ENCODE measurements at regions not wholly inside any gene's neighbourhood (a gene's known extent, or its start where the extent isn't known, plus 50 kb on each side); places are given as distances from the start of the nearest gene placed in this dataset.

- Histone ChIP-seq H2AFZ (ENCODE audit: low read length) (no peak overlapping the region), H3K4me1 (ENCODE audit: insufficient read depth, low read length, poor library complexity, severe bottlenecking) (no peaks in the 10 kb centered on the region), H3K9me2 (ENCODE audit: insufficient read depth, low read length) (no peaks in the 10 kb centered on the region), H3K27ac (ENCODE audit: low read depth, low read length, poor library complexity, severe bottlenecking) (no peak overlapping the region), H4K20me1 (ENCODE audit: insufficient read depth, low read length) (no peaks in the 10 kb centered on the region), H3K9me3 (ENCODE audit: low read length) (no peaks in the 10 kb centered on the region), H3K4me3 (ENCODE audit: low read depth, low read length, poor library complexity, severe bottlenecking) (no peak overlapping the region), H3K79me2 (ENCODE audit: insufficient read depth, low read depth, low read length) (no peaks in the 10 kb centered on the region), H3K4me2 (ENCODE audit: low read length) (no peak overlapping the region), H3K36me3 (ENCODE audit: insufficient read depth, low read length) (no peaks in the 10 kb centered on the region)
- ChIA-PET CTCF (ENCODE audit: unreplicated experiment) (no interaction called here), POLR2A (interaction anchor here (0.6 kb wide), 1 partner anchor 113 kb away, joined by 3 read pairs; no protein-coding TSS in a partner anchor)
- intact Hi-C loops (cut with micrococcal nuclease; ENCODE audit: unreplicated experiment) = no loop called here
- no TSS peak for BruUV-seq (replicated peaks)
- DNase-seq (ENCODE audit: low spot score) = no peak
- no peak for TF ChIP-seq EZH2phosphoT487 (IDR thresholded peaks at IDR 0.05; ENCODE audit: borderline replicate concordance, low read depth, low read length)
- no peak for TF ChIP-seq CTCF (conservative IDR thresholded peaks at IDR 0.05; ENCODE audit: low read length)
Measured at GRCh38 chr3:6132684-6133432, 728.1 kb upstream of the GRM7 start.

- intact Hi-C loops (cut with micrococcal nuclease; ENCODE audit: unreplicated experiment) = no loop called here
- no peaks in the 10 kb centered on the region for H3K79me2 ChIP-seq (ENCODE audit: insufficient read depth, low read depth, low read length)
- DNase-seq (ENCODE audit: low spot score) = no peak
- H4K20me1 ChIP-seq (ENCODE audit: insufficient read depth, low read length) = no peaks in the 10 kb centered on the region
- H3K9me2 ChIP-seq (ENCODE audit: insufficient read depth, low read length) = no peaks in the 10 kb centered on the region
- CTCF ChIA-PET (ENCODE audit: unreplicated experiment) = no interaction called here
- no peaks in the 10 kb centered on the region for H3K4me1 ChIP-seq (ENCODE audit: insufficient read depth, low read length, poor library complexity, severe bottlenecking)
- H3K9me3 ChIP-seq (ENCODE audit: low read length) = no peaks in the 10 kb centered on the region
- no TSS peak for BruUV-seq (replicated peaks)
- H3K36me3 ChIP-seq (ENCODE audit: insufficient read depth, low read length) = no peaks in the 10 kb centered on the region
- H2AFZ ChIP-seq (ENCODE audit: low read length) = no peak overlapping the region
- no peak overlapping the region for H3K4me2 ChIP-seq (ENCODE audit: low read length)
- POLR2A ChIA-PET = interaction anchor here (1.2 kb wide), 1 partner anchor 13 kb away, joined by 3 read pairs; no protein-coding TSS in a partner anchor
- H3K27ac ChIP-seq (ENCODE audit: low read depth, low read length, poor library complexity, severe bottlenecking) = no peak overlapping the region
- no peak overlapping the region for H3K4me3 ChIP-seq (ENCODE audit: low read depth, low read length, poor library complexity, severe bottlenecking)
- TF ChIP-seq CTCF (conservative IDR thresholded peaks at IDR 0.05; ENCODE audit: low read length) (no peak), EZH2phosphoT487 (IDR thresholded peaks at IDR 0.05; ENCODE audit: borderline replicate concordance, low read depth, low read length) (no peak)
Measured at GRCh38 chr3:6142707-6143106, 718.2 kb upstream of the GRM7 start.

GRCh38 chr3:6147883-6148282 lies 713.0 kb upstream of the GRM7 start:
- ChIA-PET CTCF (ENCODE audit: unreplicated experiment) (no interaction called here), POLR2A (no interaction called here)
- Histone ChIP-seq H2AFZ (ENCODE audit: low read length) (no peak overlapping the region), H3K27ac (ENCODE audit: low read depth, low read length, poor library complexity, severe bottlenecking) (no peak overlapping the region), H3K9me2 (ENCODE audit: insufficient read depth, low read length) (no peaks in the 10 kb centered on the region), H3K4me2 (ENCODE audit: low read length) (no peak overlapping the region), H3K79me2 (ENCODE audit: insufficient read depth, low read depth, low read length) (no peaks in the 10 kb centered on the region), H3K36me3 (ENCODE audit: insufficient read depth, low read length) (no peaks in the 10 kb centered on the region), H3K4me3 (ENCODE audit: low read depth, low read length, poor library complexity, severe bottlenecking) (no peak overlapping the region), H3K4me1 (ENCODE audit: insufficient read depth, low read length, poor library complexity, severe bottlenecking) (no peaks in the 10 kb centered on the region), H3K9me3 (ENCODE audit: low read length) (no peaks in the 10 kb centered on the region), H4K20me1 (ENCODE audit: insufficient read depth, low read length) (no peaks in the 10 kb centered on the region)
- no peak for TF ChIP-seq CTCF (conservative IDR thresholded peaks at IDR 0.05; ENCODE audit: low read length)
- intact Hi-C loops (cut with micrococcal nuclease; ENCODE audit: unreplicated experiment) = no loop called here
- no TSS peak for BruUV-seq (replicated peaks)
- no peak for DNase-seq (ENCODE audit: low spot score)

All from OCI-LY7 (cell line).